H1 (cell line): ENCODE measurements at regions not wholly inside any gene's neighbourhood (a gene's known extent, or its start where the extent isn't known, plus 50 kb on each side); places are given as distances from the start of the nearest gene placed in this dataset.

Experiments used
- CTBP2 ChIP-seq: IDR thresholded peaks from 2 replicates; pipeline ENCODE4 v1.7.0; 2011; ENCODE audit warnings: borderline replicate concordance, mild to moderate bottlenecking, moderate library complexity, mixed read lengths, low read length; ENCODE audit not compliant: insufficient read depth, insufficient read length
- FOSL1 ChIP-seq: IDR thresholded peaks from 2 replicates; pipeline ENCODE4 v1.6.1; 2011; ENCODE audit warnings: mild to moderate bottlenecking, low read depth, low read length, moderate library complexity; ENCODE audit not compliant: insufficient read depth
- HDAC2 ChIP-seq, 2 experiments: fragments of 300-600 bp in 1 of 2; sonication (generic) in 1 of 2; IDR thresholded peaks; 2 replicates each; pipeline ENCODE4 v1.6.1; 2011 to 2012; ENCODE audit warnings: low read depth in 2 of 2, low read length in 2 of 2, mild to moderate bottlenecking in 2 of 2, moderate library complexity in 2 of 2, borderline replicate concordance in 1 of 2, inconsistent platforms in 1 of 2
- KDM1A ChIP-seq: fragments of 200-600, 300-600 bp; sonication (generic); IDR thresholded peaks from 2 replicates; pipeline ENCODE4 v1.7.1; 2016; ENCODE audit warnings: mild to moderate bottlenecking, low read length, borderline replicate concordance
- NRF1 ChIP-seq: IDR thresholded peaks from 2 replicates; pipeline ENCODE4 v1.6.1; 2011; ENCODE audit warnings: mild to moderate bottlenecking, low read depth, low read length, improper control_type of control experiment
- POLR2A ChIP-seq, 2 experiments: IDR thresholded peaks; 1 replicate in 1 of 2; 2 replicates in 1 of 2; pipeline ENCODE4 v1.6.1; 2011; ENCODE audit warnings: low read depth in 2 of 2, low read length in 2 of 2, mild to moderate bottlenecking in 2 of 2; ENCODE audit errors: control extremely low read depth in 1 of 2
- POU5F1 ChIP-seq: IDR thresholded peaks from 2 replicates; pipeline ENCODE4 v1.6.1; 2011; ENCODE audit warnings: low read depth, mild to moderate bottlenecking, low read length, moderate library complexity
- RFX5 ChIP-seq: IDR thresholded peaks from 2 replicates; pipeline ENCODE4 v1.6.1; 2011; ENCODE audit warnings: low read depth, low read length, improper control_type of control experiment, borderline replicate concordance
- SP2 ChIP-seq: IDR thresholded peaks from 2 replicates; pipeline ENCODE4 v1.6.1; 2012; ENCODE audit warnings: mild to moderate bottlenecking, low read length, inconsistent platforms
- SP4 ChIP-seq: IDR thresholded peaks from 2 replicates; pipeline ENCODE4 v1.6.1; 2012; ENCODE audit warnings: low read length, inconsistent platforms
- TAF1 ChIP-seq: IDR thresholded peaks from 2 replicates; pipeline ENCODE4 v1.6.1; 2011; ENCODE audit warnings: mild to moderate bottlenecking, low read depth, low read length
- TCF12 ChIP-seq: IDR thresholded peaks from 2 replicates; pipeline ENCODE4 v1.6.1; 2011; ENCODE audit warnings: low read depth, mild to moderate bottlenecking, low read length
- TF ChIP-seq, protein P1 (sequence below): fragments of 300-600 bp; sonication (generic); IDR thresholded peaks from 2 replicates; pipeline ENCODE4 v1.7.1; 2012; ENCODE audit warnings: low read length, moderate library complexity, mild to moderate bottlenecking, inconsistent platforms; ENCODE audit not compliant: insufficient replicate concordance

DNA sequence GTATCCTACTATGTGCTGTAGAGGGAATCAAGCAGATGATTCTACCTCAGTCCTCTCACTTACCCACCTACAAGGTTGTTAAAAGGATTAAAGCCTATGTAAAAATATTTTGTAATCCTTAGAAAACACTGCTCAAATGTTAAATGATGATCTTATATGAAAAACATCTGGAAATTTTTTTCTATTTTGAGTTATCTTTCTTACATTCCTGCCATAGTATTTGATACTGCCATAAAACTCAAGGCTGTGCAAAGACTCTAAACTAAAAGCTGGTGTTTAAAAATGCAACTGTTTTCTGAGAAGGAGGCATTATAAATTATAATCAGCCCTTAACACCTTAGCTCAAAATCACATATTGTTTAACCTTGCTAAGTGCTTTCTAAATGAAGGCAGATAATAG lies 474.2 kb downstream of the PRELID2 start (continued):
- TF ChIP-seq, protein P1, sequence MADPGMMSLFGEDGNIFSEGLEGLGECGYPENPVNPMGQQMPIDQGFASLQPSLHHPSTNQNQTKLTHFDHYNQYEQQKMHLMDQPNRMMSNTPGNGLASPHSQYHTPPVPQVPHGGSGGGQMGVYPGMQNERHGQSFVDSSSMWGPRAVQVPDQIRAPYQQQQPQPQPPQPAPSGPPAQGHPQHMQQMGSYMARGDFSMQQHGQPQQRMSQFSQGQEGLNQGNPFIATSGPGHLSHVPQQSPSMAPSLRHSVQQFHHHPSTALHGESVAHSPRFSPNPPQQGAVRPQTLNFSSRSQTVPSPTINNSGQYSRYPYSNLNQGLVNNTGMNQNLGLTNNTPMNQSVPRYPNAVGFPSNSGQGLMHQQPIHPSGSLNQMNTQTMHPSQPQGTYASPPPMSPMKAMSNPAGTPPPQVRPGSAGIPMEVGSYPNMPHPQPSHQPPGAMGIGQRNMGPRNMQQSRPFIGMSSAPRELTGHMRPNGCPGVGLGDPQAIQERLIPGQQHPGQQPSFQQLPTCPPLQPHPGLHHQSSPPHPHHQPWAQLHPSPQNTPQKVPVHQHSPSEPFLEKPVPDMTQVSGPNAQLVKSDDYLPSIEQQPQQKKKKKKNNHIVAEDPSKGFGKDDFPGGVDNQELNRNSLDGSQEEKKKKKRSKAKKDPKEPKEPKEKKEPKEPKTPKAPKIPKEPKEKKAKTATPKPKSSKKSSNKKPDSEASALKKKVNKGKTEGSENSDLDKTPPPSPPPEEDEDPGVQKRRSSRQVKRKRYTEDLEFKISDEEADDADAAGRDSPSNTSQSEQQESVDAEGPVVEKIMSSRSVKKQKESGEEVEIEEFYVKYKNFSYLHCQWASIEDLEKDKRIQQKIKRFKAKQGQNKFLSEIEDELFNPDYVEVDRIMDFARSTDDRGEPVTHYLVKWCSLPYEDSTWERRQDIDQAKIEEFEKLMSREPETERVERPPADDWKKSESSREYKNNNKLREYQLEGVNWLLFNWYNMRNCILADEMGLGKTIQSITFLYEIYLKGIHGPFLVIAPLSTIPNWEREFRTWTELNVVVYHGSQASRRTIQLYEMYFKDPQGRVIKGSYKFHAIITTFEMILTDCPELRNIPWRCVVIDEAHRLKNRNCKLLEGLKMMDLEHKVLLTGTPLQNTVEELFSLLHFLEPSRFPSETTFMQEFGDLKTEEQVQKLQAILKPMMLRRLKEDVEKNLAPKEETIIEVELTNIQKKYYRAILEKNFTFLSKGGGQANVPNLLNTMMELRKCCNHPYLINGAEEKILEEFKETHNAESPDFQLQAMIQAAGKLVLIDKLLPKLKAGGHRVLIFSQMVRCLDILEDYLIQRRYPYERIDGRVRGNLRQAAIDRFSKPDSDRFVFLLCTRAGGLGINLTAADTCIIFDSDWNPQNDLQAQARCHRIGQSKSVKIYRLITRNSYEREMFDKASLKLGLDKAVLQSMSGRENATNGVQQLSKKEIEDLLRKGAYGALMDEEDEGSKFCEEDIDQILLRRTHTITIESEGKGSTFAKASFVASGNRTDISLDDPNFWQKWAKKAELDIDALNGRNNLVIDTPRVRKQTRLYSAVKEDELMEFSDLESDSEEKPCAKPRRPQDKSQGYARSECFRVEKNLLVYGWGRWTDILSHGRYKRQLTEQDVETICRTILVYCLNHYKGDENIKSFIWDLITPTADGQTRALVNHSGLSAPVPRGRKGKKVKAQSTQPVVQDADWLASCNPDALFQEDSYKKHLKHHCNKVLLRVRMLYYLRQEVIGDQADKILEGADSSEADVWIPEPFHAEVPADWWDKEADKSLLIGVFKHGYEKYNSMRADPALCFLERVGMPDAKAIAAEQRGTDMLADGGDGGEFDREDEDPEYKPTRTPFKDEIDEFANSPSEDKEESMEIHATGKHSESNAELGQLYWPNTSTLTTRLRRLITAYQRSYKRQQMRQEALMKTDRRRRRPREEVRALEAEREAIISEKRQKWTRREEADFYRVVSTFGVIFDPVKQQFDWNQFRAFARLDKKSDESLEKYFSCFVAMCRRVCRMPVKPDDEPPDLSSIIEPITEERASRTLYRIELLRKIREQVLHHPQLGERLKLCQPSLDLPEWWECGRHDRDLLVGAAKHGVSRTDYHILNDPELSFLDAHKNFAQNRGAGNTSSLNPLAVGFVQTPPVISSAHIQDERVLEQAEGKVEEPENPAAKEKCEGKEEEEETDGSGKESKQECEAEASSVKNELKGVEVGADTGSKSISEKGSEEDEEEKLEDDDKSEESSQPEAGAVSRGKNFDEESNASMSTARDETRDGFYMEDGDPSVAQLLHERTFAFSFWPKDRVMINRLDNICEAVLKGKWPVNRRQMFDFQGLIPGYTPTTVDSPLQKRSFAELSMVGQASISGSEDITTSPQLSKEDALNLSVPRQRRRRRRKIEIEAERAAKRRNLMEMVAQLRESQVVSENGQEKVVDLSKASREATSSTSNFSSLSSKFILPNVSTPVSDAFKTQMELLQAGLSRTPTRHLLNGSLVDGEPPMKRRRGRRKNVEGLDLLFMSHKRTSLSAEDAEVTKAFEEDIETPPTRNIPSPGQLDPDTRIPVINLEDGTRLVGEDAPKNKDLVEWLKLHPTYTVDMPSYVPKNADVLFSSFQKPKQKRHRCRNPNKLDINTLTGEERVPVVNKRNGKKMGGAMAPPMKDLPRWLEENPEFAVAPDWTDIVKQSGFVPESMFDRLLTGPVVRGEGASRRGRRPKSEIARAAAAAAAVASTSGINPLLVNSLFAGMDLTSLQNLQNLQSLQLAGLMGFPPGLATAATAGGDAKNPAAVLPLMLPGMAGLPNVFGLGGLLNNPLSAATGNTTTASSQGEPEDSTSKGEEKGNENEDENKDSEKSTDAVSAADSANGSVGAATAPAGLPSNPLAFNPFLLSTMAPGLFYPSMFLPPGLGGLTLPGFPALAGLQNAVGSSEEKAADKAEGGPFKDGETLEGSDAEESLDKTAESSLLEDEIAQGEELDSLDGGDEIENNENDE = no peak
- no peak for TF ChIP-seq SP2
- no peak for TF ChIP-seq NRF1
- TF ChIP-seq SP4 = no peak
- no peak for TF ChIP-seq RFX5
- TF ChIP-seq KDM1A = no peak
- TF ChIP-seq TCF12 = no peak
- TF ChIP-seq FOSL1 = no peak
- no peak for TF ChIP-seq HDAC2 (IDR thresholded peaks at IDR 0.05; ENCODE audit: borderline replicate concordance in 1 of 2, low read depth in 2 of 2, low read length in 2 of 2)
- TF ChIP-seq CTBP2 = no peak
- no peak for TF ChIP-seq POU5F1
- TF ChIP-seq TAF1 = no peak
- TF ChIP-seq POLR2A (IDR thresholded peaks at IDR 0.05; ENCODE audit: control extremely low read depth in 1 of 2, low read depth in 2 of 2, low read length in 2 of 2) = no peak
